Neural cell (in vitro differentiated cells): ENCODE measurements at regions not wholly inside any gene's neighbourhood (a gene's known extent, or its start where the extent isn't known, plus 50 kb on each side); places are given as distances from the start of the nearest gene placed in this dataset.

ENCODE experiments used
- H2AFZ ChIP-seq: fragments of 200-600, 300-800 bp; sonication (generic), shearing (Covaris generic); 2 replicates; pipeline ENCODE4 v1.6.0; 2014; ENCODE audit warnings: low read depth, mild to moderate bottlenecking, antibody characterized with exemption, low read length, moderate library complexity
- H3F3A ChIP-seq: fragments of 200-600 bp; shearing (Covaris generic); 2 replicates; pipeline ENCODE4 v1.6.1; 2016; ENCODE audit warnings: mild to moderate bottlenecking, moderate library complexity, mixed read lengths, antibody characterized with exemption, low read length; ENCODE audit not compliant: insufficient read depth, poor library complexity, severe bottlenecking
- H3K27ac ChIP-seq: fragments of 200-600, 300-800 bp; sonication (generic), shearing (Covaris generic); 2 replicates; pipeline ENCODE4 v1.5.1; 2014; ENCODE audit warnings: mild to moderate bottlenecking, low read length, moderate library complexity
- H3K27me3 ChIP-seq: fragments of 300-800, 200-600 bp; sonication (generic), shearing (Covaris generic); 2 replicates; pipeline ENCODE4 v1.6.0; 2014; ENCODE audit warnings: mild to moderate bottlenecking, low read depth, low read length, moderate library complexity; ENCODE audit not compliant: insufficient read depth
- H3K36me3 ChIP-seq: fragments of 300-800, 200-600 bp; sonication (generic), shearing (Covaris generic); 2 replicates; pipeline ENCODE4 v1.5.1; 2014; ENCODE audit warnings: mild to moderate bottlenecking, antibody characterized with exemption, low read length, moderate library complexity; ENCODE audit not compliant: insufficient read depth
- H3K4me2 ChIP-seq: fragments of 300-800, 200-600 bp; sonication (generic), shearing (Covaris generic); 2 replicates; pipeline ENCODE4 v1.6.0; 2014; ENCODE audit warnings: mild to moderate bottlenecking, low read length
- H3K4me3 ChIP-seq: fragments of 300-800, 200-600 bp; sonication (generic), shearing (Covaris generic); 2 replicates; pipeline ENCODE4 v1.5.1; 2014; ENCODE audit warnings: mild to moderate bottlenecking, low read length, moderate library complexity
- H3K79me2 ChIP-seq: fragments of 200-600 bp; shearing (Covaris generic); replicated peaks from 2 replicates; pipeline ENCODE4 v1.6.0; 2014; ENCODE audit warnings: mild to moderate bottlenecking, low read length, moderate library complexity; ENCODE audit not compliant: insufficient read depth
- H3K9ac ChIP-seq: fragments of 300-800, 200-600 bp; sonication (generic), shearing (Covaris generic); 2 replicates; pipeline ENCODE4 v1.6.1; 2016; ENCODE audit warnings: mild to moderate bottlenecking, low read length, mixed read lengths
- H3K9me2 ChIP-seq: fragments of 200-600 bp; shearing (Covaris generic); 2 replicates; pipeline ENCODE4 v1.6.1; 2016; ENCODE audit warnings: mild to moderate bottlenecking, low read length, mixed read lengths; ENCODE audit not compliant: insufficient read depth
- H3K9me3 ChIP-seq: fragments of 200-600, 300-800 bp; sonication (generic), shearing (Covaris generic); 2 replicates; pipeline ENCODE4 v1.6.1; 2016; ENCODE audit warnings: mild to moderate bottlenecking, mixed run types, low read length, moderate library complexity, mixed read lengths
- H4K20me1 ChIP-seq: fragments of 200-600 bp; shearing (Covaris generic); 2 replicates; pipeline ENCODE4 v1.6.1; 2016; ENCODE audit warnings: mild to moderate bottlenecking, mixed run types; ENCODE audit not compliant: insufficient read depth
- EP300 ChIP-seq: fragments of 450-650 bp; conservative IDR thresholded peaks from 2 replicates; pipeline ENCODE4 v1.6.1; 2014; ENCODE audit warnings: antibody characterized with exemption, mild to moderate bottlenecking, moderate library complexity; ENCODE audit not compliant: poor library complexity, severe bottlenecking
- EZH2 ChIP-seq: fragments of 200-600, 300-800 bp; shearing (Covaris generic), sonication (generic); IDR thresholded peaks from 2 replicates; pipeline ENCODE4 v1.6.1; 2014; ENCODE audit warnings: antibody characterized with exemption, low read length, borderline replicate concordance, mild to moderate bottlenecking; ENCODE audit not compliant: insufficient read depth, poor library complexity, severe bottlenecking
- MXI1 ChIP-seq: fragments of 450-650 bp; conservative IDR thresholded peaks from 2 replicates; pipeline ENCODE4 v1.6.1; 2014; ENCODE audit warnings: antibody characterized with exemption, mild to moderate bottlenecking; ENCODE audit not compliant: poor library complexity, severe bottlenecking
- POLR2AphosphoS5 ChIP-seq: IDR thresholded peaks from 2 replicates; pipeline ENCODE4 v1.6.1; 2012
- RAD21 ChIP-seq: fragments of 450-650 bp; conservative IDR thresholded peaks from 2 replicates; pipeline ENCODE4 v1.6.1; 2014; ENCODE audit warnings: antibody characterized with exemption, mild to moderate bottlenecking, moderate library complexity
- SMC3 ChIP-seq: fragments of 450-650 bp; conservative IDR thresholded peaks from 2 replicates; pipeline ENCODE4 v1.6.1; 2014; ENCODE audit warnings: antibody characterized with exemption, mild to moderate bottlenecking, moderate library complexity; ENCODE audit not compliant: poor library complexity
- TAF1 ChIP-seq: IDR thresholded peaks from 2 replicates; pipeline ENCODE4 v1.6.1; 2012; ENCODE audit warnings: low read depth
- TF ChIP-seq, protein P1 (sequence below): IDR thresholded peaks from 2 replicates; pipeline ENCODE4 v1.6.1; 2012; ENCODE audit warnings: borderline replicate concordance
- TF ChIP-seq, protein P2 (sequence below): fragments of 450-650 bp; IDR thresholded peaks from 2 replicates; pipeline ENCODE4 v1.5.1; 2014; ENCODE audit warnings: antibody characterized with exemption, mild to moderate bottlenecking, moderate library complexity; ENCODE audit not compliant: poor library complexity, severe bottlenecking

DNA sequence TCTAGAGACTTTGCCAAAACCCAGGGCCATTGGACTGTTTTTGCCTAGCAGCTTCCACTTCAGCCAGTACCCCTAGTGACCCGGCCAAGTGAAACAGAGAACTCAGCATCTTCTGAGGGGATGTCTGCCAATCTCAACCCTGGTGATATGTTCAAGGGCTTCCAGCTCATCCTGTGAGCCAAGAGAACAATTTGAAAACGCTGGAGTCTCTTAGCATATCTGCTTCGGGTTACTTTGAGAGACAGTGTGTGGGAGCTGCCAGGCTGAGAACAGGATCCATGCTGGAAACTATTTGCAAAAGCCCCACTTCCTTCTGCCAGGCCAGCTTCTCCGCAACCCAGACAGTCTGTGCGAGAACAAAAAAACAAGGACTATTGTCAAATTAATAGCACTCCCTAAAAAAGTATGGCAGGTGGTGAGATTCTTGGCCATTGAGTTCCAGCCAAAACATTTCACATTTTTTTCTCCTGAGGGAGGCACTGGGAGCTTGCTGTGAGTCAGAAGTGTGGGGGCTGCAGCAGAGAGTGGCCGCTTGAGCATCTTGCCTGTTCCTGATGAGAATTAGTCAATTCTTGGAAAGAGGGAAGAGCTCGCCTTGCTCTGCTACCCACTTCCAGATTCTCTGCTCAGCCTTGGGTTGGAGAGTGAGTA is 395.6 kb upstream of the TRIB2 start:
- Histone ChIP-seq H3K36me3 (no peaks in the 10 kb centered on the region), H3K4me3 (no peak overlapping the region), H3F3A (no peaks in the 10 kb centered on the region), H3K27ac (no peak overlapping the region), H3K4me2 (no peak overlapping the region), H3K9ac (no peak overlapping the region), H3K9me3 (no peaks in the 10 kb centered on the region), H3K27me3 (no peaks in the 10 kb centered on the region), H3K9me2 (no peaks in the 10 kb centered on the region), H4K20me1 (no peaks in the 10 kb centered on the region), H2AFZ (no peak overlapping the region), H3K79me2 (no peaks in the 10 kb centered on the region)
- no peak for TF ChIP-seq RAD21
- TF ChIP-seq, protein P1, sequence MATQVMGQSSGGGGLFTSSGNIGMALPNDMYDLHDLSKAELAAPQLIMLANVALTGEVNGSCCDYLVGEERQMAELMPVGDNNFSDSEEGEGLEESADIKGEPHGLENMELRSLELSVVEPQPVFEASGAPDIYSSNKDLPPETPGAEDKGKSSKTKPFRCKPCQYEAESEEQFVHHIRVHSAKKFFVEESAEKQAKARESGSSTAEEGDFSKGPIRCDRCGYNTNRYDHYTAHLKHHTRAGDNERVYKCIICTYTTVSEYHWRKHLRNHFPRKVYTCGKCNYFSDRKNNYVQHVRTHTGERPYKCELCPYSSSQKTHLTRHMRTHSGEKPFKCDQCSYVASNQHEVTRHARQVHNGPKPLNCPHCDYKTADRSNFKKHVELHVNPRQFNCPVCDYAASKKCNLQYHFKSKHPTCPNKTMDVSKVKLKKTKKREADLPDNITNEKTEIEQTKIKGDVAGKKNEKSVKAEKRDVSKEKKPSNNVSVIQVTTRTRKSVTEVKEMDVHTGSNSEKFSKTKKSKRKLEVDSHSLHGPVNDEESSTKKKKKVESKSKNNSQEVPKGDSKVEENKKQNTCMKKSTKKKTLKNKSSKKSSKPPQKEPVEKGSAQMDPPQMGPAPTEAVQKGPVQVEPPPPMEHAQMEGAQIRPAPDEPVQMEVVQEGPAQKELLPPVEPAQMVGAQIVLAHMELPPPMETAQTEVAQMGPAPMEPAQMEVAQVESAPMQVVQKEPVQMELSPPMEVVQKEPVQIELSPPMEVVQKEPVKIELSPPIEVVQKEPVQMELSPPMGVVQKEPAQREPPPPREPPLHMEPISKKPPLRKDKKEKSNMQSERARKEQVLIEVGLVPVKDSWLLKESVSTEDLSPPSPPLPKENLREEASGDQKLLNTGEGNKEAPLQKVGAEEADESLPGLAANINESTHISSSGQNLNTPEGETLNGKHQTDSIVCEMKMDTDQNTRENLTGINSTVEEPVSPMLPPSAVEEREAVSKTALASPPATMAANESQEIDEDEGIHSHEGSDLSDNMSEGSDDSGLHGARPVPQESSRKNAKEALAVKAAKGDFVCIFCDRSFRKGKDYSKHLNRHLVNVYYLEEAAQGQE = no peak
- TF ChIP-seq POLR2AphosphoS5 = no peak
- TF ChIP-seq SMC3 = no peak
- TF ChIP-seq EZH2 = no peak
- TF ChIP-seq MXI1 = no peak
- TF ChIP-seq, protein P2, sequence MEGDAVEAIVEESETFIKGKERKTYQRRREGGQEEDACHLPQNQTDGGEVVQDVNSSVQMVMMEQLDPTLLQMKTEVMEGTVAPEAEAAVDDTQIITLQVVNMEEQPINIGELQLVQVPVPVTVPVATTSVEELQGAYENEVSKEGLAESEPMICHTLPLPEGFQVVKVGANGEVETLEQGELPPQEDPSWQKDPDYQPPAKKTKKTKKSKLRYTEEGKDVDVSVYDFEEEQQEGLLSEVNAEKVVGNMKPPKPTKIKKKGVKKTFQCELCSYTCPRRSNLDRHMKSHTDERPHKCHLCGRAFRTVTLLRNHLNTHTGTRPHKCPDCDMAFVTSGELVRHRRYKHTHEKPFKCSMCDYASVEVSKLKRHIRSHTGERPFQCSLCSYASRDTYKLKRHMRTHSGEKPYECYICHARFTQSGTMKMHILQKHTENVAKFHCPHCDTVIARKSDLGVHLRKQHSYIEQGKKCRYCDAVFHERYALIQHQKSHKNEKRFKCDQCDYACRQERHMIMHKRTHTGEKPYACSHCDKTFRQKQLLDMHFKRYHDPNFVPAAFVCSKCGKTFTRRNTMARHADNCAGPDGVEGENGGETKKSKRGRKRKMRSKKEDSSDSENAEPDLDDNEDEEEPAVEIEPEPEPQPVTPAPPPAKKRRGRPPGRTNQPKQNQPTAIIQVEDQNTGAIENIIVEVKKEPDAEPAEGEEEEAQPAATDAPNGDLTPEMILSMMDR = no peak
- no peak for TF ChIP-seq TAF1
- TF ChIP-seq EP300 = no peak

DNA sequence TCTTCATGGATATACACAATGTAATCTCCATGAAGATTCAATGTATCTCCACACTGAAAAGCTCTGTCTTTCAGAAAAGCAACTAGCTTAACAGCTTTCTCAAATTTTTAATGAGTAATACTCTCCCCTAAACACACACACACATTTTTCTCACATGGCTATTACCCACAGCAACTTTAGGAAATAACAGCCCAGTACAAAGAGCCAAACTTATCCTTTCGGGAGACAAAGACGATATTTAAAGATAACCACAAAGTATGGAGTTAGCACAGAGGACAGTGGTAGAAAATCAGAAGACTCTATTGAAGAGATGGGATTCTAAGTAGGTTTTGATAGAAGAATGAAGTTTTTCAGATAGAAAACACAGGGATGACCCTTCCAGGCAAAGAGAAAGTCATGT is 394.9 kb upstream of the TRIB2 start:
- H2AFZ ChIP-seq = no peak overlapping the region
- no peaks in the 10 kb centered on the region for H3K79me2 ChIP-seq
- H3K36me3 ChIP-seq = no peaks in the 10 kb centered on the region
- H3F3A ChIP-seq = no peaks in the 10 kb centered on the region
- no peak for TF ChIP-seq EP300
- TF ChIP-seq SMC3 = no peak
- TF ChIP-seq TAF1 = no peak
- TF ChIP-seq EZH2 = no peak
- TF ChIP-seq MXI1 = no peak
- TF ChIP-seq, protein P1 = no peak
- no peak for TF ChIP-seq POLR2AphosphoS5
- TF ChIP-seq, protein P2 = no peak
- TF ChIP-seq RAD21 = no peak
- H3K9me2 ChIP-seq = no peaks in the 10 kb centered on the region
- H4K20me1 ChIP-seq = no peaks in the 10 kb centered on the region
- no peaks in the 10 kb centered on the region for H3K27me3 ChIP-seq
- no peak overlapping the region for H3K4me2 ChIP-seq
- H3K9ac ChIP-seq = no peak overlapping the region
- H3K9me3 ChIP-seq = no peaks in the 10 kb centered on the region
- no peak overlapping the region for H3K27ac ChIP-seq
- H3K4me3 ChIP-seq = no peak overlapping the region
